Hematopoietic multipotent progenitor cell treated with erythropoietin and hydrocortisone succinate and interleukin-3 and kit ligand, for 17 days (in vitro differentiated cells): ENCODE measurements at regions not wholly inside any gene's neighbourhood (a gene's known extent, or its start where the extent isn't known, plus 50 kb on each side); places are given as distances from the start of the nearest gene placed in this dataset.
"Not testable (repeated sequence)": the region's sequence is repeated elsewhere in the genome, so short reads cannot be mapped to it uniquely, and the experiment has no call there.

Experiments used
- DNase-seq: peaks from one replicate; pipeline ENCODE4 v3.0.0-alpha.2; 2015; ENCODE audit warnings: low spot score

- DNase-seq, result no peak
Observed at GRCh38 chr10:62996925-62997324, 136.2 kb upstream of the NRBF2 start.

- no peak for DNase-seq
Observed at GRCh38 chr10:62996516-62996915, 136.6 kb upstream of the NRBF2 start.

GRCh38 chr10:62993121-62993520 lies 140.0 kb upstream of the NRBF2 start:
- no peak for DNase-seq

- DNase-seq, result no peak
Observed at GRCh38 chr10:62992145-62992721, 140.9 kb upstream of the NRBF2 start.

- no peak for DNase-seq
Observed at GRCh38 chr10:62990126-62990525, 143.0 kb upstream of the NRBF2 start.

GRCh38 chr10:62985807-62986600 lies 147.1 kb upstream of the NRBF2 start:
- no peak for DNase-seq

- DNase-seq, result no peak
Observed at GRCh38 chr10:62981096-62981495, 152.0 kb upstream of the NRBF2 start.

- no peak for DNase-seq
Observed at GRCh38 chr10:62980687-62981086, 152.4 kb upstream of the NRBF2 start.

GRCh38 chr10:62979921-62980320 lies 153.2 kb upstream of the NRBF2 start:
- no peak for DNase-seq

- DNase-seq, result no peak
Observed at GRCh38 chr10:62978482-62978881, 154.6 kb upstream of the NRBF2 start.

GRCh38 chr10:62974795-62975194 lies 158.3 kb upstream of the NRBF2 start:
- not testable (repeated sequence) for DNase-seq

- no peak for DNase-seq
Observed at GRCh38 chr10:62972103-62972502, 155.9 kb upstream of the EGR2 start.

- no peak for DNase-seq
Observed at GRCh38 chr10:62964026-62964425, 147.9 kb upstream of the EGR2 start.

- no peak for DNase-seq
Observed at GRCh38 chr10:62961951-62962523, 145.9 kb upstream of the EGR2 start.

GRCh38 chr10:62960416-62960815 lies 144.2 kb upstream of the EGR2 start:
- DNase-seq, result no peak

GRCh38 chr10:62959553-62959952 lies 143.4 kb upstream of the EGR2 start:
- DNase-seq, result no peak

- DNase-seq, result no peak
Observed at GRCh38 chr10:62958980-62959379, 142.8 kb upstream of the EGR2 start.

GRCh38 chr10:62946278-62946677 lies 130.1 kb upstream of the EGR2 start:
- DNase-seq, result no peak

GRCh38 chr10:62939698-62940097 lies 123.5 kb upstream of the EGR2 start:
- DNase-seq, result no peak

- no peak for DNase-seq
Observed at GRCh38 chr10:62938672-62939071, 122.5 kb upstream of the EGR2 start.

GRCh38 chr10:62937674-62938073 lies 121.5 kb upstream of the EGR2 start:
- no peak for DNase-seq

- DNase-seq, result no peak
Observed at GRCh38 chr10:62935022-62935421, 118.9 kb upstream of the EGR2 start.

GRCh38 chr10:62934258-62934657 lies 118.1 kb upstream of the EGR2 start:
- no peak for DNase-seq

GRCh38 chr10:62928763-62929162 lies 112.6 kb upstream of the EGR2 start:
- not testable (repeated sequence) for DNase-seq
